DOHH2 (cell line): ENCODE measurements at regions not wholly inside any gene's neighbourhood (a gene's known extent, or its start where the extent isn't known, plus 50 kb on each side); places are given as distances from the start of the nearest gene placed in this dataset.

ENCODE experiments used
- H3F3A ChIP-seq: fragments of 200-600 bp; sonication (generic), shearing (Covaris generic); 2 replicates; pipeline ENCODE4 v1.6.0; 2016; ENCODE audit warnings: antibody characterized with exemption, mild to moderate bottlenecking; ENCODE audit not compliant: control insufficient read depth, insufficient read depth
- H3K27ac ChIP-seq: fragments of 200-600 bp; sonication (generic); 2 replicates; pipeline ENCODE4 v1.5.1; 2014; ENCODE audit warnings: low read depth, mild to moderate bottlenecking, low read length, moderate library complexity
- H3K27me3 ChIP-seq: fragments of 200-600 bp; sonication (generic); 2 replicates; pipeline ENCODE4 v1.6.1; 2014; ENCODE audit warnings: mild to moderate bottlenecking, low read length, mixed read lengths; ENCODE audit not compliant: control insufficient read depth
- H3K36me3 ChIP-seq: fragments of 200-600 bp; sonication (generic); 2 replicates; pipeline ENCODE4 v1.6.1; 2014; ENCODE audit warnings: mild to moderate bottlenecking, low read length, moderate library complexity, mixed read lengths; ENCODE audit not compliant: control insufficient read depth
- H3K4me1 ChIP-seq: fragments of 200-600 bp; sonication (generic); 2 replicates; pipeline ENCODE4 v1.6.1; 2014; ENCODE audit warnings: mild to moderate bottlenecking, low read length, mixed read lengths; ENCODE audit not compliant: control insufficient read depth
- H3K4me2 ChIP-seq: fragments of 200-600 bp; sonication (generic); 2 replicates; pipeline ENCODE4 v1.6.0; 2014; ENCODE audit warnings: mild to moderate bottlenecking, low read length, moderate library complexity
- H3K4me3 ChIP-seq: fragments of 200-600 bp; sonication (generic); 2 replicates; pipeline ENCODE4 v1.5.1; 2014; ENCODE audit warnings: mild to moderate bottlenecking, low read length, mixed read lengths
- H3K79me2 ChIP-seq: fragments of 200-600 bp; sonication (generic); 2 replicates; pipeline ENCODE4 v1.6.1; 2014; ENCODE audit warnings: mild to moderate bottlenecking, low read length, mixed read lengths; ENCODE audit not compliant: control insufficient read depth
- H3K9me2 ChIP-seq: fragments of 200-600 bp; sonication (generic); replicated peaks from 2 replicates; pipeline ENCODE4 v1.6.1; 2014; ENCODE audit warnings: mild to moderate bottlenecking, low read length, mixed read lengths; ENCODE audit not compliant: control insufficient read depth
- H3K9me3 ChIP-seq: fragments of 200-600 bp; sonication (generic); 2 replicates; pipeline ENCODE4 v1.6.1; 2014; ENCODE audit warnings: antibody characterized with exemption, low read length, mixed read lengths; ENCODE audit not compliant: control insufficient read depth, insufficient read depth
- H4K20me1 ChIP-seq: fragments of 200-600 bp; sonication (generic); 2 replicates; pipeline ENCODE4 v1.6.0; 2014; ENCODE audit warnings: low read depth, mild to moderate bottlenecking, antibody characterized with exemption, low read length, moderate library complexity; ENCODE audit not compliant: control insufficient read depth, insufficient read depth
- CTCF ChIP-seq: fragments of 200-600 bp; sonication (generic); IDR thresholded peaks from one replicate; pipeline ENCODE4 v1.5.1; 2014; ENCODE audit warnings: antibody characterized with exemption, mild to moderate bottlenecking, low read depth, low read length; ENCODE audit not compliant: poor library complexity, severe bottlenecking
- EZH2phosphoT487 ChIP-seq: fragments of 200-600 bp; sonication (generic); IDR thresholded peaks from 2 replicates; pipeline ENCODE4 v1.6.1; 2017; ENCODE audit warnings: borderline replicate concordance, mild to moderate bottlenecking, antibody characterized with exemption, low read length, moderate library complexity, mixed read lengths

- no peaks in the 10 kb centered on the region for H3K36me3 ChIP-seq
- no peaks in the 10 kb centered on the region for H3F3A ChIP-seq
- no peaks in the 10 kb centered on the region for H3K79me2 ChIP-seq
- no peak overlapping the region for H3K4me3 ChIP-seq
- no peaks in the 10 kb centered on the region for H3K9me3 ChIP-seq
- H3K9me2 ChIP-seq, result no peaks in the 10 kb centered on the region
- no peaks in the 10 kb centered on the region for H4K20me1 ChIP-seq
- H3K27ac ChIP-seq, result no peak overlapping the region
- peaks cover 5% of the 10 kb centered on the region; the same call in 1 of the 2 replicates for H3K27me3 ChIP-seq
- TF ChIP-seq EZH2phosphoT487, result no peak
- TF ChIP-seq CTCF, result no peak
- no peak overlapping the region for H3K4me2 ChIP-seq
- H3K4me1 ChIP-seq, result no peaks in the 10 kb centered on the region
Measured at GRCh38 chr6:142681099-142681498, 263.9 kb downstream of the HIVEP2 start.

- Histone ChIP-seq H3F3A (no peaks in the 10 kb centered on the region), H3K79me2 (no peaks in the 10 kb centered on the region), H3K36me3 (no peaks in the 10 kb centered on the region), H3K4me3 (no peak overlapping the region), H3K4me1 (no peaks in the 10 kb centered on the region), H3K27me3 (no peaks in the 10 kb centered on the region), H3K9me2 (no peaks in the 10 kb centered on the region), H4K20me1 (no peaks in the 10 kb centered on the region), H3K4me2 (no peak overlapping the region), H3K27ac (no peak overlapping the region), H3K9me3 (no peaks in the 10 kb centered on the region)
- TF ChIP-seq EZH2phosphoT487, result no peak
- no peak for TF ChIP-seq CTCF
Measured at GRCh38 chr6:142682985-142683384, 262.0 kb downstream of the HIVEP2 start.

GRCh38 chr6:142683714-142684141 is 261.2 kb downstream of the HIVEP2 start:
- H3K36me3 ChIP-seq, result no peaks in the 10 kb centered on the region
- no peaks in the 10 kb centered on the region for H3F3A ChIP-seq
- H3K9me2 ChIP-seq, result no peaks in the 10 kb centered on the region
- H4K20me1 ChIP-seq, result no peaks in the 10 kb centered on the region
- no peaks in the 10 kb centered on the region for H3K4me1 ChIP-seq
- H3K79me2 ChIP-seq, result no peaks in the 10 kb centered on the region
- no peak overlapping the region for H3K4me3 ChIP-seq
- no peak overlapping the region for H3K4me2 ChIP-seq
- no peak overlapping the region for H3K27ac ChIP-seq
- TF ChIP-seq EZH2phosphoT487, result no peak
- TF ChIP-seq CTCF, result no peak
- H3K27me3 ChIP-seq, result no peaks in the 10 kb centered on the region
- H3K9me3 ChIP-seq, result no peaks in the 10 kb centered on the region

GRCh38 chr6:142684371-142684770 is 260.6 kb downstream of the HIVEP2 start:
- H3F3A ChIP-seq, result no peaks in the 10 kb centered on the region
- no peak overlapping the region for H3K4me3 ChIP-seq
- no peaks in the 10 kb centered on the region for H4K20me1 ChIP-seq
- H3K79me2 ChIP-seq, result no peaks in the 10 kb centered on the region
- H3K27ac ChIP-seq, result no peak overlapping the region
- no peak overlapping the region for H3K4me2 ChIP-seq
- no peaks in the 10 kb centered on the region for H3K27me3 ChIP-seq
- no peaks in the 10 kb centered on the region for H3K9me3 ChIP-seq
- H3K4me1 ChIP-seq, result no peaks in the 10 kb centered on the region
- no peaks in the 10 kb centered on the region for H3K9me2 ChIP-seq
- TF ChIP-seq CTCF (no peak), EZH2phosphoT487 (no peak)
- no peaks in the 10 kb centered on the region for H3K36me3 ChIP-seq
